Thymus (tissue), 11 donors: ENCODE measurements at regions not wholly inside any gene's neighbourhood (a gene's known extent, or its start where the extent isn't known, plus 50 kb on each side); places are given as distances from the start of the nearest gene placed in this dataset.

ENCODE experiments used
- DNase-seq, 9 donors: peaks; one replicate each; pipeline ENCODE4 v3.0.0-alpha.2; 2013; ENCODE audit warnings: low spot score in 9 of 9, low read depth in 6 of 9, missing footprints in 1 of 9
- H3K27ac ChIP-seq, 2 donors: one replicate each; pipeline ENCODE4 v1.5.1; 2013; ENCODE audit warnings: control low read depth in 1 of 2, low read depth in 1 of 2, low read length in 1 of 2, mild to moderate bottlenecking in 1 of 2, moderate library complexity in 1 of 2
- H3K27me3 ChIP-seq, 2 donors: one replicate each; pipeline ENCODE4 v1.5.1; 2013; ENCODE audit warnings: low read length in 1 of 2; ENCODE audit not compliant: control insufficient read depth in 2 of 2, insufficient read depth in 1 of 2
- H3K36me3 ChIP-seq, 2 donors: one replicate each; pipeline ENCODE4 v1.5.1; 2013; ENCODE audit warnings: low read length in 1 of 2, mild to moderate bottlenecking in 1 of 2, moderate library complexity in 1 of 2; ENCODE audit not compliant: control insufficient read depth in 2 of 2, insufficient read depth in 2 of 2
- H3K4me1 ChIP-seq, 2 donors: one replicate each; pipeline ENCODE4 v1.5.1; 2013; ENCODE audit warnings: low read length in 2 of 2; ENCODE audit not compliant: control insufficient read depth in 2 of 2, insufficient read depth in 2 of 2
- H3K4me3 ChIP-seq, 2 donors: one replicate each; pipeline ENCODE4 v1.5.1; 2013; ENCODE audit warnings: low read length in 2 of 2, control low read depth in 1 of 2, mild to moderate bottlenecking in 1 of 2
- H3K9me3 ChIP-seq, 2 donors: one replicate each; pipeline ENCODE4 v1.5.1; 2013; ENCODE audit warnings: low read length in 1 of 2, mild to moderate bottlenecking in 1 of 2; ENCODE audit not compliant: control insufficient read depth in 2 of 2, insufficient read depth in 1 of 2
- WGBS: extraction: QIAGEN DNeasy Blood & Tissue Kit; methylation state at CpG from one replicate; pipeline ENCODE4 v1.1.7; 2013; 5-methylcytosine and 5-hydroxymethylcytosine counted together
- donor health status: healthy.

DNA sequence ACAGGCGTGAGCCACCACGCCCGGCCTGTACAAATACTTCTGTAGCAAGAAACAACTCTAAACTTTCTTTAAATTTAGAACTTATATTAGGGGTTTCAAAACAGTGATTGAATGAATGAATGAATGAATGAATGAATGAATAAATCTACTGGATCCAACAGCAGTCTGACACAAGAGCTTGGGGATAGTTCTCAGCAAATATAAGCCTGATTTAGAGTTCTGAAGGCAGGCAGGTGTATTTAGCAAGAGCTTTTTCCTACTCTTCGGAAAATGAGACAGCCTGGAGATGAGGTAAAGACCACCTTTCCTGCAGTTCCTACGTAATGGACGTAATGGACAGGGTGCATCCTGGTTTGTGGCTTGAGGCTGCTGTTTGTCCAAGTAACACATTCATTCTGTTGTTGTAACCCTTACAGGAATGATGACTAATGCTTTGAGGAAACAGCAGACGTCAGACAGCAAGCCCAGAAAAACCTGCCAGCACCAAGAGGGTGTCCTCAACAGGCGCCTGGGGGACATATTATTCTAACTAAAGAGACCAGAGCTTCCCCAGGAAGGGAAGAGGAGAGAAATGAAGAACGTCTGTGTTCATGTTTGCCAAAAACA is 277.4 kb upstream of the SOX5 start:
- no peak overlapping the region for H3K4me3 ChIP-seq
- H3K27me3 ChIP-seq = no peaks in the 10 kb centered on the region
- DNase-seq = no peak
- H3K9me3 ChIP-seq = peaks cover 0 to 3% of the 10 kb centered on the region in 2 donors
- 66% methylated on average over 9 of the region's 9 CpGs for WGBS
- no peaks in the 10 kb centered on the region for H3K4me1 ChIP-seq
- no peak overlapping the region for H3K27ac ChIP-seq
- H3K36me3 ChIP-seq = no peaks in the 10 kb centered on the region

DNA sequence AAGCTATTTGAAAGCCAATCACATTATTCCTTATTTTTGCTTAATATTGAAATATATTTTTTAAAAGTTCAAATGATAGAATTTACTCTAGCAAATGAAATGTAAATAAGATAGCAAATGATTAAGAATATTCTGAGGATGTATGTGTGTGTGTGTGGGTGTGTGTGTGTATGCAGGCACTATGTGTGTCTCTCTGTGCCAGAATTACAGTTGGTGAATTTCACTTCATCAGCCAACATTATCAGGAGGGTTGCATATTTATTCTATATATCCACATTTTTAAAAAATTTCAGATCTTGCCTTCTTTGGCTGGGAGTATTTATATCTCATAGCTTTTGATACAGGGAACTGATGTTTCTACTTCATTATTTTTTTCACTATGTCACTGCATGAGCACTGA is 274.9 kb upstream of the SOX5 start:
- H3K36me3 ChIP-seq = no peaks in the 10 kb centered on the region
- no peak overlapping the region for H3K4me3 ChIP-seq
- H3K27ac ChIP-seq = no peak overlapping the region
- no peaks in the 10 kb centered on the region for H3K4me1 ChIP-seq
- no peaks in the 10 kb centered on the region for H3K27me3 ChIP-seq
- peaks cover 0 to 3% of the 10 kb centered on the region in 2 donors for H3K9me3 ChIP-seq
- no peak for DNase-seq

DNA sequence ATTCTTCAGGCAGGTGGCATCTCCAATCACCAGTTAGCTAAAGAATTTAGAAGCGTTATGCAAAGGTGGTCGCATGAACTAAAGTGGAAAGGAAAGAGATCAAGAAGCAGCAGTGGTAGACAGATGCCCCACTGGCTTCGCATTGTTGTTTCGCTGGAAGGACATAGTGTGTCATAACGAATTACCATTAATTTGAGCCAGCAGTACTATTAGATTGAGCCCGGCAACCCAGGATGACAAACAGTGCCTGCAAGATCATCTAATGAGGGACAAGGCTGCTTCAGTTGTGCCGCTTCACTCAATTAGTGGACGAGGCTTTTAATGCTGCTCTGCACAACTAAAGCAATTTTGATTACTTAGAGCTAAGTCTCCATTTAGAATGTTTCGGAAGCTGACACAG is 274.5 kb upstream of the SOX5 start:
- WGBS = 97% methylated on average over 9 of the region's 9 CpGs
- Histone ChIP-seq H3K36me3 (no peaks in the 10 kb centered on the region), H3K27ac (no peak overlapping the region), H3K9me3 (peaks cover 0 to 3% of the 10 kb centered on the region in 2 donors), H3K4me3 (no peak overlapping the region), H3K4me1 (no peaks in the 10 kb centered on the region), H3K27me3 (no peaks in the 10 kb centered on the region)
- DNase-seq = no peak

DNA sequence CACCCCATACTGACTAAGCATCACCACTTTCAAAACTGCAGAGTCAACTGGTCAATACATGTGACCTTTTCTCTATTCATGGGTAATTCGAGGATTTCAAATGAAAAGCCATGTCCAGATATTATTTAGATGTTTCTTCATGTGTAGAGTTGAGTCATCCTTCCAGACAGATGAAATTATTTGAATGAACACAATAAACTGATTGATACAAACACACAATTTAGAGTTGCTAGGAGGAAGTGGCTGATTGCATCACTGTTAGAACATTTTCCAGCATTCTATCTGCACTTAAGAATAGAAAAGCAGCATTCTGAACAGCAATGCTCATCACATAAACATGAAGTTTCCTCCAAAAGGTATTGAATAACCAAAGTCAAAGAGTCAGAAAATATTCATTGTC is 273.5 kb upstream of the SOX5 start:
- H3K9me3 ChIP-seq = no peaks in the 10 kb centered on the region
- H3K27me3 ChIP-seq = no peaks in the 10 kb centered on the region
- WGBS = 91% methylated on average over 1 of the region's 1 CpG
- H3K4me1 ChIP-seq = no peaks in the 10 kb centered on the region
- no peak for DNase-seq
- H3K4me3 ChIP-seq = no peak overlapping the region
- H3K36me3 ChIP-seq = no peaks in the 10 kb centered on the region
- H3K27ac ChIP-seq = no peak overlapping the region

DNA sequence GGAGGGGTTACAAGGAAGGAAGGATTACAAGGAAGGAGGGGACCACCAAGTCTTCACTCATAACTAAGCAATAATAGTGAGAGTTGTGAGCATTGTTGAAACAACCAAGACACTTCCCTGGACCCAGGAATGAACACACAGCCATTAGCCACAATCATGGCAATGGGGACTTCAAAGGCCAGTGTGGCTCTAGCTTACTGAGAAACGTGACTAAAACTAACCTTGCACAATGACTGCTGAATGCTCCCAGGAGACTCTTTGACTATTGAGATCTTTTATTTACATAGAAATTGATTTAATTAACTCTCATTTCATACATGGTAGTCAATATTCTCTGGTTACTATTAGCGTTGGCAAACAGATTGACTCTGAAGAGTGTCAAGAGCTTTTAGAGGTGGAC is 263.0 kb upstream of the SOX5 start:
- H3K4me1 ChIP-seq = no peaks in the 10 kb centered on the region
- no peaks in the 10 kb centered on the region for H3K36me3 ChIP-seq
- H3K27ac ChIP-seq = no peak overlapping the region
- no peak for DNase-seq
- H3K4me3 ChIP-seq = no peak overlapping the region
- H3K9me3 ChIP-seq = no peaks in the 10 kb centered on the region
- no peaks in the 10 kb centered on the region for H3K27me3 ChIP-seq
- WGBS = 96% methylated on average over 2 of the region's 2 CpGs

DNA sequence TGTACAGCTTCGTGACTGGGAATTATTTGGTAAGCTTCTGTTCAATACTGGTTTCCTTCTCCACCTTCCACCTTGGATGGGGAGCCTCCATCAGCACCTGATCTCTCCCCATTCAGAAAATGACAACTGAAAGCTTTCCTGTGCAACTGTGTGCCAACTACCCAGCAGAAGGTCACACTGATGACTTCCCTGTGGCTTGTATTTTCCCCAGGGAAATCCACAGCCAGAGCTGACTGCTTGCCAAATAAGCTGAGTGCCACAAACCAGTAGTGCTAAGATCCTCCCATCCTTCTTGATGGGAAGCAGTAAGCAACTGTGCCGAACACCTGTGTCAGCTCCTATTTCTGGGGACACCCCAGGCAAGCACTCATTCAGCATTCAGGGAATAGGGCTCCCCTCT is 257.2 kb upstream of the SOX5 start:
- Histone ChIP-seq H3K9me3 (no peaks in the 10 kb centered on the region), H3K27ac (no peak overlapping the region), H3K4me3 (no peak overlapping the region), H3K27me3 (no peaks in the 10 kb centered on the region), H3K4me1 (no peaks in the 10 kb centered on the region), H3K36me3 (no peaks in the 10 kb centered on the region)
- no peak for DNase-seq
- 94% methylated on average over 2 of the region's 2 CpGs for WGBS

DNA sequence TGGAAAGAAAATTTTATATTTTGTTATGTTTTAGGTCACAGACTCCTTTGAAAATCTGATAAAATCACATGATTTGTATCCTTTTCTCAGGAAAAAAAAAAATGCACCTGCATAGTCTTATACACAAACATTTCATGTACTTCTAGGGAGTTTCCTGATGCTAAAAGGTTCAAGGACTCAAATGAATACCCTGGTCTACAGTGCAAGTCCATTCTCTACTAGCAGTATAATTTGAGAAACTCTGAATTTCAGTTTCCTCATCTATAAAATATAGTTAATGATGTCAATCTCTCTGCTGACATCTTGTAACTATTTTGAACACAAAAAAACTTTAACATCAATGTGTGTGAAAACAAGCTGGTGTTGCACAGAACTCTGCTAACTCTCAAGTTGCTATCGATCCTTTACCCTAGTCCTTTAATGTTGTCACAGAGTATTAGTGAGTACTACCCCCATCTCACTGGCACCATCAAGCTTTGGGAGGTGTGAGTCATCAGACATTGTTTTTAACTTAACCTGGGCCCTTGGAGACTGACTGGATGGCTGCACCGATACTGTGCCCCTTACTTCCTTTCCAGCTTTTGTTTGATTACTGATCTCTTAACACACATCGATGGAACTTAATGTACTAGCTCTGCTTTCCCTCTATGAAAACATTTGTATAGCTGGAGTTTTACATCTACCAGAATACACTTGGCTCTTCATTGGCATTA is 251.9 kb upstream of the SOX5 start:
- H3K4me3 ChIP-seq = no peak overlapping the region
- H3K4me1 ChIP-seq = no peaks in the 10 kb centered on the region
- no peak overlapping the region for H3K27ac ChIP-seq
- no peak for DNase-seq
- 98% methylated on average over 3 of the region's 3 CpGs for WGBS
- no peaks in the 10 kb centered on the region for H3K36me3 ChIP-seq
- no peaks in the 10 kb centered on the region for H3K27me3 ChIP-seq
- no peaks in the 10 kb centered on the region for H3K9me3 ChIP-seq

GRCh38 chr12:24200010-24200409 is 250.5 kb upstream of the SOX5 start:
- no peak overlapping the region for H3K4me3 ChIP-seq
- H3K27ac ChIP-seq = no peak overlapping the region
- DNase-seq = no peak
- no peaks in the 10 kb centered on the region for H3K36me3 ChIP-seq
- no peaks in the 10 kb centered on the region for H3K9me3 ChIP-seq
- H3K4me1 ChIP-seq = no peaks in the 10 kb centered on the region
- no peaks in the 10 kb centered on the region for H3K27me3 ChIP-seq

- Histone ChIP-seq H3K4me3 (no peak overlapping the region), H3K36me3 (no peaks in the 10 kb centered on the region), H3K27me3 (no peaks in the 10 kb centered on the region), H3K4me1 (no peaks in the 10 kb centered on the region), H3K27ac (no peak overlapping the region), H3K9me3 (no peaks in the 10 kb centered on the region)
- DNase-seq = no peak
- 95% methylated on average over 11 of the region's 11 CpGs for WGBS
Observed at GRCh38 chr12:24198936-24199671, 249.6 kb upstream of the SOX5 start.
